ENCODE measurements at regions not wholly inside any gene's neighbourhood (a gene's known extent, or its start where the extent isn't known, plus 50 kb on each side); places are given as distances from the start of the nearest gene placed in this dataset.
"Not testable (repeated sequence)": the region's sequence is repeated elsewhere in the genome, so short reads cannot be mapped to it uniquely, and the experiment has no call there.

- no peak for DNase-seq
Measured at GRCh38 chr2:198909525-198910267, 548.0 kb downstream of the SATB2 start.

GRCh38 chr2:198905881-198906612 is 551.7 kb downstream of the SATB2 start:
- DNase-seq, result no peak

GRCh38 chr2:198901894-198902293 is 555.8 kb downstream of the SATB2 start:
- DNase-seq, result no peak

- no peak for DNase-seq
Measured at GRCh38 chr2:198900141-198900540, 557.6 kb downstream of the SATB2 start.

- no peak for DNase-seq
Measured at GRCh38 chr2:198890490-198890889, 567.2 kb downstream of the SATB2 start.

GRCh38 chr2:198883604-198884003 is 574.1 kb downstream of the SATB2 start:
- no peak for DNase-seq

- DNase-seq, result no peak
Measured at GRCh38 chr2:198880986-198881385, 576.8 kb downstream of the SATB2 start.

- no peak for DNase-seq
Measured at GRCh38 chr2:198880421-198880820, 577.3 kb downstream of the SATB2 start.

- DNase-seq, result no peak
Measured at GRCh38 chr2:198874472-198874858, 583.3 kb downstream of the SATB2 start.

GRCh38 chr2:198873503-198874471 is 584.0 kb downstream of the SATB2 start:
- no peak for DNase-seq

GRCh38 chr2:198863655-198864054 is 594.1 kb downstream of the SATB2 start:
- DNase-seq, result no peak

- no peak for DNase-seq
Measured at GRCh38 chr2:198861080-198861479, 596.7 kb downstream of the SATB2 start.

- no peak for DNase-seq
Measured at GRCh38 chr2:198857246-198857645, 600.5 kb downstream of the SATB2 start.

- not testable (repeated sequence) for DNase-seq
Measured at GRCh38 chr2:198855746-198856145, 602.0 kb downstream of the SATB2 start.

GRCh38 chr2:198852248-198852647 is 605.5 kb downstream of the SATB2 start:
- no peak for DNase-seq

- DNase-seq, result no peak
Measured at GRCh38 chr2:198825534-198825933, 632.2 kb downstream of the SATB2 start.

- DNase-seq, result no peak
Measured at GRCh38 chr2:198817536-198817935, 640.2 kb downstream of the SATB2 start.

GRCh38 chr2:198815626-198816025 is 642.1 kb downstream of the SATB2 start:
- DNase-seq, result no peak

- DNase-seq, result no peak
Measured at GRCh38 chr2:198811198-198811597, 646.5 kb downstream of the SATB2 start.

GRCh38 chr2:198809976-198810375 is 647.8 kb downstream of the SATB2 start:
- no peak for DNase-seq

GRCh38 chr2:198807131-198807530 is 650.6 kb downstream of the SATB2 start:
- no peak for DNase-seq

- DNase-seq, result no peak
Measured at GRCh38 chr2:198795419-198795818, 662.3 kb downstream of the SATB2 start.

GRCh38 chr2:198791623-198792022 is 666.1 kb downstream of the SATB2 start:
- no peak for DNase-seq

Measured in activated CD4-positive, alpha-beta T cell treated with anti-CD3 and anti-CD28 coated beads, Interleukin-2, amount 50 U/mL, for 4 hours (primary cell).